ENCODE measurements at regions not wholly inside any gene's neighbourhood (a gene's known extent, or its start where the extent isn't known, plus 50 kb on each side); places are given as distances from the start of the nearest gene placed in this dataset.

- H3K36me3 ChIP-seq, result no peaks in the 10 kb centered on the region
- H3K9ac ChIP-seq, result no peak overlapping the region
- Mint-ChIP-seq H3K4me3 (no peak overlapping the region), H3K36me3 (no peaks in the 10 kb centered on the region), H3K9me3 (no peaks in the 10 kb centered on the region), H3K27ac (no peak overlapping the region), H3K27me3 (ENCODE audit: insufficient read depth, low read depth) (peaks cover 5% of the 10 kb centered on the region), H3K4me1 (peaks cover 3% of the 10 kb centered on the region)
- H3K79me2 ChIP-seq (ENCODE audit: low read depth), result no peaks in the 10 kb centered on the region
- H3K27me3 ChIP-seq, result no peaks in the 10 kb centered on the region
- H3K9me3 ChIP-seq (ENCODE audit: low read depth), result no peaks in the 10 kb centered on the region
- TF ChIP-seq EZH2phosphoT487 (IDR thresholded peaks at IDR 0.05) (no peak), CTCF (IDR thresholded peaks at IDR 0.05) (no peak)
- no peak overlapping the region for H3K4me3 ChIP-seq
- H3F3A ChIP-seq (ENCODE audit: low read depth), result no peaks in the 10 kb centered on the region
- H3K27ac ChIP-seq, result no peak overlapping the region
- DNase-seq (ENCODE audit: low spot score), result no peak
- no peaks in the 10 kb centered on the region for H3K4me1 ChIP-seq
- no peak overlapping the region for H3K4me2 ChIP-seq
- H2AFZ ChIP-seq (replicated peaks), result no peak overlapping the region
- H4K20me1 ChIP-seq (ENCODE audit: low read depth), result no peaks in the 10 kb centered on the region
Measured at GRCh38 chr1:213335084-213335483, 284.0 kb downstream of the RPS6KC1 start.

- no peaks in the 10 kb centered on the region for H3K9me3 ChIP-seq (ENCODE audit: low read depth)
- H2AFZ ChIP-seq (replicated peaks), result no peak overlapping the region
- H4K20me1 ChIP-seq (ENCODE audit: low read depth), result no peaks in the 10 kb centered on the region
- no peaks in the 10 kb centered on the region for H3K79me2 ChIP-seq (ENCODE audit: low read depth)
- H3K4me2 ChIP-seq, result no peak overlapping the region
- no peak overlapping the region for H3K4me3 Mint-ChIP-seq
- peak; percentile 34 for DNase-seq (ENCODE audit: low spot score)
- no peaks in the 10 kb centered on the region for H3K27me3 ChIP-seq
- H3K9me3 Mint-ChIP-seq, result no peaks in the 10 kb centered on the region
- H3K4me3 ChIP-seq, result no peak overlapping the region
- no peak overlapping the region for H3K9ac ChIP-seq
- peaks cover 3% of the 10 kb centered on the region for H3K27me3 Mint-ChIP-seq (ENCODE audit: insufficient read depth, low read depth)
- H3K27ac Mint-ChIP-seq, result no peak overlapping the region
- H3K4me1 Mint-ChIP-seq, result no peaks in the 10 kb centered on the region
- no peaks in the 10 kb centered on the region for H3K36me3 ChIP-seq
- no peaks in the 10 kb centered on the region for H3F3A ChIP-seq (ENCODE audit: low read depth)
- TF ChIP-seq CTCF (IDR thresholded peaks at IDR 0.05) (no peak), EZH2phosphoT487 (IDR thresholded peaks at IDR 0.05) (no peak), EZH2 (IDR thresholded peaks at IDR 0.05) (no peak)
- no peaks in the 10 kb centered on the region for H3K4me1 ChIP-seq
- H3K27ac ChIP-seq, result no peak overlapping the region
- no peaks in the 10 kb centered on the region for H3K36me3 Mint-ChIP-seq
Measured at GRCh38 chr1:213337025-213337678, 286.1 kb downstream of the RPS6KC1 start.

GRCh38 chr1:213340593-213340992 lies 289.6 kb downstream of the RPS6KC1 start:
- H3K27ac Mint-ChIP-seq, result no peak overlapping the region
- H3K27me3 Mint-ChIP-seq (ENCODE audit: insufficient read depth, low read depth), result no peaks in the 10 kb centered on the region
- H4K20me1 ChIP-seq (ENCODE audit: low read depth), result no peaks in the 10 kb centered on the region
- no peak overlapping the region for H3K9ac ChIP-seq
- DNase-seq (ENCODE audit: low spot score), result no peak
- H3K4me3 Mint-ChIP-seq, result no peak overlapping the region
- H3K4me2 ChIP-seq, result no peak overlapping the region
- H3K9me3 ChIP-seq (ENCODE audit: low read depth), result no peaks in the 10 kb centered on the region
- no peaks in the 10 kb centered on the region for H3K4me1 Mint-ChIP-seq
- H3K4me1 ChIP-seq, result no peaks in the 10 kb centered on the region
- no peaks in the 10 kb centered on the region for H3K27me3 ChIP-seq
- H3K9me3 Mint-ChIP-seq, result no peaks in the 10 kb centered on the region
- no peaks in the 10 kb centered on the region for H3K36me3 ChIP-seq
- H3K27ac ChIP-seq, result no peak overlapping the region
- no peak overlapping the region for H3K4me3 ChIP-seq
- H3K79me2 ChIP-seq (ENCODE audit: low read depth), result no peaks in the 10 kb centered on the region
- H3F3A ChIP-seq (ENCODE audit: low read depth), result no peaks in the 10 kb centered on the region
- TF ChIP-seq CTCF (IDR thresholded peaks at IDR 0.05) (no peak), EZH2phosphoT487 (IDR thresholded peaks at IDR 0.05) (no peak), EZH2 (IDR thresholded peaks at IDR 0.05) (no peak)
- H3K36me3 Mint-ChIP-seq, result no peaks in the 10 kb centered on the region
- no peak overlapping the region for H2AFZ ChIP-seq (replicated peaks)

All from neural progenitor cell (in vitro differentiated cells).